Psoas muscle (tissue), 7 donors: ENCODE measurements at regions not wholly inside any gene's neighbourhood (a gene's known extent, or its start where the extent isn't known, plus 50 kb on each side); places are given as distances from the start of the nearest gene placed in this dataset.

ENCODE experiments used
- ATAC-seq, 4 donors: fragments of 200-7000 bp; cut with Tn5 transposase; one replicate each; pipeline ENCODE4 v1.9.1; 2020; ENCODE audit warnings: moderate library complexity in 3 of 4, mild to moderate bottlenecking in 2 of 4
- DNase-seq, 2 donors: peaks; one replicate each; pipeline ENCODE4 v3.0.0-alpha.2; 2020
- H3K27ac ChIP-seq: fragments of 200-600 bp; one replicate; pipeline ENCODE4 v1.8.0; 2022
- H3K27me3 ChIP-seq, 3 donors: fragments of 200-600 bp in 1 of 3; one replicate each; pipeline versions ENCODE4 v1.6.1 to v1.8.0; 2013 to 2022; ENCODE audit warnings: low read length in 2 of 3, mild to moderate bottlenecking in 2 of 3, moderate library complexity in 1 of 3; ENCODE audit not compliant: insufficient read depth in 3 of 3
- H3K36me3 ChIP-seq, 2 donors: fragments of 200-600 bp in 1 of 2; one replicate each; pipeline versions ENCODE4 v1.6.1 to v1.8.0; 2013 to 2022; ENCODE audit warnings: low read depth in 1 of 2, mild to moderate bottlenecking in 1 of 2, moderate library complexity in 1 of 2; ENCODE audit not compliant: insufficient read depth in 1 of 2
- H3K4me1 ChIP-seq: fragments of 200-600 bp; one replicate; pipeline ENCODE4 v1.8.0; 2022
- H3K4me3 ChIP-seq: fragments of 200-600 bp; one replicate; pipeline ENCODE4 v1.8.0; 2022; ENCODE audit warnings: mild to moderate bottlenecking
- H3K9me3 ChIP-seq: fragments of 200-600 bp; one replicate; pipeline ENCODE4 v1.8.0; 2022
- WGBS, 3 donors: extraction: QIAGEN DNeasy Blood & Tissue Kit; methylation state at CpG; one replicate each; pipeline versions ENCODE4 v1.1.6 to v1.1.7; 2013; 5-methylcytosine and 5-hydroxymethylcytosine counted together
- intact Hi-C, 2 donors: fragments of 100-400 bp; cut with DNase I; formaldehyde crosslinking; loops; one replicate each; pipeline versions ENCODE4 v1.11.0 to v1.14.2; 2022
- TF ChIP-seq, protein P1 (sequence below): fragments of 200-600 bp; IDR thresholded peaks from one replicate; pipeline ENCODE4 v1.8.0; 2022; ENCODE audit warnings: antibody characterized with exemption
- donor health status: healthy with polysubstance abuse.
- donor health status: DM: no; HTN: no; CAD: no; lungs with moderate emphysema.
- donor health status: Bipolar disorder and iron deficiency.
- donor health status: healthy.
- donor health status: DM: yes; HTN: yes; CAD: no.
- donor health status: DM: no; HTN: no; CAD: no.
- donor health status: DM: yes; HTN: yes; CAD: no.

DNA sequence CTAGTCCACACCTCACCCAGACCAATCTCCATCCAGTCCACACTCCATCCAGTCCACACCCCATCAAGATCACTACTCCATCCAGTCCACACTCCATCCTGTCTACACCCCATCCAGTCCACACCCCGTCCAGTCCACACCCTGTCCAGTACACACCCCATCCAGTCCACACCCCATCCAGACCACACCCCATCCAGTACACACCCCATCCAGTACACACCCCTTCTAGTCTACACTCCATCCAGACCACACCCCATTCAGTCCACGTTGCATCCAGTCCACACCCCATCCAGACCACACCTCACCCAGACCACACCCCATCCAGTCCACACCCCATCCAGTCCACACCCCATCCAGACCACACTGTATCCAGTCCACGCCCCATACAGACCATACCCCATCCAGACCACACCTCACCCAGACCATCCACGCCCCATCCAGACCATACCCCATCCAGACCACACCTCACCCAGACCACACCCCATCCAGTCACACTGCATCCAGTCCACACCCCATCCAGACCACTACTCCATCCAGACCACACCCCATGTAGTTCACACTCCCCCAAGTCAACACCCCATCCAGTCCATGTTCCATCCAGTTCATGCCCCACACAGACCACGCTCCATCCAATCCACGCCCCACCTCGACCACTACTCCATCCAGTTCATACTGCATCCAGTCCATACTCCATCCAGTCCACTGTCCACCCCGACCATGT, 116.6 kb upstream of the RTL1 start:
- WGBS, 3 donors, result 83 to 94% (median 91%) methylated on average over 8 of the region's 8 CpGs
- Histone ChIP-seq H3K4me1 (no peaks in the 10 kb centered on the region), H3K9me3 (no peaks in the 10 kb centered on the region), H3K4me3 (no peak overlapping the region), H3K27ac (no peak overlapping the region), H3K27me3 (no peaks in the 10 kb centered on the region), H3K36me3 (no peaks in the 10 kb centered on the region)
- TF ChIP-seq, protein P1, sequence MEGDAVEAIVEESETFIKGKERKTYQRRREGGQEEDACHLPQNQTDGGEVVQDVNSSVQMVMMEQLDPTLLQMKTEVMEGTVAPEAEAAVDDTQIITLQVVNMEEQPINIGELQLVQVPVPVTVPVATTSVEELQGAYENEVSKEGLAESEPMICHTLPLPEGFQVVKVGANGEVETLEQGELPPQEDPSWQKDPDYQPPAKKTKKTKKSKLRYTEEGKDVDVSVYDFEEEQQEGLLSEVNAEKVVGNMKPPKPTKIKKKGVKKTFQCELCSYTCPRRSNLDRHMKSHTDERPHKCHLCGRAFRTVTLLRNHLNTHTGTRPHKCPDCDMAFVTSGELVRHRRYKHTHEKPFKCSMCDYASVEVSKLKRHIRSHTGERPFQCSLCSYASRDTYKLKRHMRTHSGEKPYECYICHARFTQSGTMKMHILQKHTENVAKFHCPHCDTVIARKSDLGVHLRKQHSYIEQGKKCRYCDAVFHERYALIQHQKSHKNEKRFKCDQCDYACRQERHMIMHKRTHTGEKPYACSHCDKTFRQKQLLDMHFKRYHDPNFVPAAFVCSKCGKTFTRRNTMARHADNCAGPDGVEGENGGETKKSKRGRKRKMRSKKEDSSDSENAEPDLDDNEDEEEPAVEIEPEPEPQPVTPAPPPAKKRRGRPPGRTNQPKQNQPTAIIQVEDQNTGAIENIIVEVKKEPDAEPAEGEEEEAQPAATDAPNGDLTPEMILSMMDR, result no peak
- no peak for DNase-seq
- no peak for ATAC-seq
- intact Hi-C loops, result no loop called here

DNA sequence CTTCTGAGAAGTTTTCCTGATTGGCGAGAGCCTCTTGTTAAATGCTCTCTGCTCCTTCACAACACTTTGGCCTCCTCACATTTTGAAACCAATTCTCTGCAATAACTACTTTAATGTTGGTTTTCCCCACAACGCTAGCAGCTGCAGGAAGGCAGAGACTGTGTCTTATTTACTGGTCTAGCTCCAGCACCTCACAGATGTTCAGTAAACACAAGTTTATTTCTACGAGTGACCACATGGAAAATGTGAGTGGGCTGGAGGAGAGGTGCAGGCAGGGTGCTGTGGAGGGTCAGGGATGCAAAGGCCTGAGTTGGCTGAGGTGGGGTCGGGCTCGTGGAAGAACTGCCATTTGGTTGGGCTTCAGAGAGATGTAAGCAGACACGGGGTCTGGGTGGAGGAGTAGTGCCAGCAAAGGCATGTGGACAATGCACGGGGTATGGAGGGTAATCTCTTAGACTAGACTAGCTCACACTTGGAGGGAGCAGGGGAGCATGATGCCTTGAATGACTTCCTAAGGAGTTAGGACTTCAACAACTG, 117.4 kb upstream of the RTL1 start:
- H3K27me3 ChIP-seq, result no peaks in the 10 kb centered on the region
- no peak overlapping the region for H3K27ac ChIP-seq
- no peaks in the 10 kb centered on the region for H3K4me1 ChIP-seq
- DNase-seq (no peak), ATAC-seq (no peak)
- TF ChIP-seq, protein P1, result no peak
- H3K9me3 ChIP-seq, result no peaks in the 10 kb centered on the region
- H3K36me3 ChIP-seq, result no peaks in the 10 kb centered on the region
- 59 to 64% (median 61%) methylated on average over 7 of the region's 7 CpGs for WGBS, 3 donors
- no peak overlapping the region for H3K4me3 ChIP-seq
- intact Hi-C loops, result no loop called here

DNA sequence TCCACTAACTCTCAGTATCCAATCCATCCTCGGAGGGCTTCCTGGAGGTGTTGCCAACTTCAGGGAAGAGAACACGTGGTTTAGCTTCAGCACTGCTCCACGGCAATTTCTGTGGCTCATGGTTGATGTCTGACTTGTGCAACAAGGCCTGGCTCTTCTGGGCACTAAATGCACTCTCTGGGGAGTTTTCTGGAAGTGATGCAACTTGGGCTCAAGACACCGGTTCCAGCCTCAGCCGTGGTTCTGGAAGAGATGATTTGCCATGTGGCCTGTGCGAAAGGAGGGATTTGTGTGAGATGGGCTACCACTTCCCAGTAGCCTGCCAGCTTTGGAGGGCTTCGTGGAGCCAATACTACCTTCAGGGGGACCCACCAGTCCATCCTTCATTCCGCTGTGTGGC, 118.6 kb upstream of the RTL1 start:
- H3K4me3 ChIP-seq, result no peak overlapping the region
- H3K27me3 ChIP-seq, result no peaks in the 10 kb centered on the region
- 68 to 78% (median 70%) methylated on average over 8 of the region's 8 CpGs for WGBS, 3 donors
- no peaks in the 10 kb centered on the region for H3K4me1 ChIP-seq
- H3K36me3 ChIP-seq, result no peaks in the 10 kb centered on the region
- TF ChIP-seq, protein P1, result no peak
- no peaks in the 10 kb centered on the region for H3K9me3 ChIP-seq
- H3K27ac ChIP-seq, result no peak overlapping the region
- no peak for DNase-seq
- intact Hi-C loops, result no loop called here
- no peak for ATAC-seq

DNA sequence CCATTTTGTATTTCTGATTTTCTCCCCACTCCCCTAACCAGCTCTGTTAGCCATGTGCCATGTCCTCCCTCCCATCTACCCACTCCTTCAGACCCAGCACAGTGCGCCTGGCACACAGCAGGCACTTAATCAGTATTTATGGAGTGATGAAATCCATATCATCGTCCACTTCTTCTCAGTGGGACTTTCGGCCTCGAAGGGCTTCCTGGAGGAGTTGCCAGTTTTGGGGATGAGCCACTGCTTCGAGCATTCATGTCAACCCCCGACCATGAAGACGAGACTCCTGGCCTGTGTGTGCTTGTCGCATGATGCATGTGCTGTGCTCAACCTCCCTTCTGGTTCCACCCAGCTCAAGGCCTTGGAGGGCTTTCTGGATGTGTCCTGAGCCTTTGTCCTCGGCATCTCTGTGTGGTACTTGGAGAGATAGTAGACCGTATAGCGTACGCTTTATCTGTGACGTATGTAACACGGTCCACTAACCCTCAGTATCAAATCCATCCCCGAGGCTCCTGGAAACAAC, 119.5 kb upstream of the RTL1 start:
- Histone ChIP-seq H3K4me1 (no peaks in the 10 kb centered on the region), H3K4me3 (no peak overlapping the region), H3K9me3 (no peaks in the 10 kb centered on the region), H3K27me3 (no peaks in the 10 kb centered on the region), H3K36me3 (no peaks in the 10 kb centered on the region), H3K27ac (no peak overlapping the region)
- no peak for DNase-seq
- ATAC-seq, result no peak
- intact Hi-C loops, result no loop called here
- whole genome bisulfite sequencing, 3 donors, result 89 to 94% (median 90%) methylated on average over 15 of the region's 15 CpGs
- TF ChIP-seq, protein P1, result no peak
